Panc1 (cell line): ENCODE measurements at regions not wholly inside any gene's neighbourhood (a gene's known extent, or its start where the extent isn't known, plus 50 kb on each side); places are given as distances from the start of the nearest gene placed in this dataset.

Experiments
- POLR2AphosphoS5 ChIP-seq: IDR thresholded peaks from 2 replicates; pipeline ENCODE4 v1.6.1; 2012; ENCODE audit warnings: mild to moderate bottlenecking, low read depth, low read length, moderate library complexity
- SIN3A ChIP-seq: IDR thresholded peaks from 2 replicates; pipeline ENCODE4 v1.6.1; 2012; ENCODE audit warnings: low read depth, mild to moderate bottlenecking, low read length, moderate library complexity, borderline replicate concordance; ENCODE audit not compliant: insufficient read depth
- TF ChIP-seq, protein P1 (sequence below): fragments of 450-650 bp; IDR thresholded peaks from 2 replicates; pipeline ENCODE4 v1.5.1; 2017; ENCODE audit warnings: mild to moderate bottlenecking
- TF ChIP-seq, protein P2 (sequence below), 2 experiments: IDR thresholded peaks; 2 replicates each; pipeline ENCODE4 v1.6.1; 2011 to 2012; ENCODE audit warnings: low read depth in 2 of 2, control low read depth in 1 of 2, low read length in 1 of 2, mild to moderate bottlenecking in 1 of 2, moderate library complexity in 1 of 2; ENCODE audit not compliant: insufficient read depth in 1 of 2

DNA sequence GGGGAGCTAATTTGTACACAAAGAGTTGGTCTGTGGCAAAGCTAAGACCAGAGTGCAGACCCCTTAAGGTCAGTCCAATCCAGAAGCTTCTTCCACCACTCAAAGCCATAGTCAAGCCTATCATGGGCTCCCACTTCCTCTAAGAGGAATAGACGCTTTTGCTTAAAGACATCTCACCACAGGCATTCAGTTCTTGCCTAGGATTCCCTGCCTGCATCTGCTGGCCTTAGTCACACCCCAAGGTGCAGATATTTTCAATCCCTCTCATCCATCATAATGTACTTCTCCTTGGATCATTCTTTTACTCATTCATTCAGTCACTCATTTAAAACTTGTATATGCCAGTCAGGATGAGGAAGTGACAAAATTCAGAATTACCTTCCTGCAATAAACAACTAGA is 179.6 kb upstream of the STT3B start:
- TF ChIP-seq, protein P1, sequence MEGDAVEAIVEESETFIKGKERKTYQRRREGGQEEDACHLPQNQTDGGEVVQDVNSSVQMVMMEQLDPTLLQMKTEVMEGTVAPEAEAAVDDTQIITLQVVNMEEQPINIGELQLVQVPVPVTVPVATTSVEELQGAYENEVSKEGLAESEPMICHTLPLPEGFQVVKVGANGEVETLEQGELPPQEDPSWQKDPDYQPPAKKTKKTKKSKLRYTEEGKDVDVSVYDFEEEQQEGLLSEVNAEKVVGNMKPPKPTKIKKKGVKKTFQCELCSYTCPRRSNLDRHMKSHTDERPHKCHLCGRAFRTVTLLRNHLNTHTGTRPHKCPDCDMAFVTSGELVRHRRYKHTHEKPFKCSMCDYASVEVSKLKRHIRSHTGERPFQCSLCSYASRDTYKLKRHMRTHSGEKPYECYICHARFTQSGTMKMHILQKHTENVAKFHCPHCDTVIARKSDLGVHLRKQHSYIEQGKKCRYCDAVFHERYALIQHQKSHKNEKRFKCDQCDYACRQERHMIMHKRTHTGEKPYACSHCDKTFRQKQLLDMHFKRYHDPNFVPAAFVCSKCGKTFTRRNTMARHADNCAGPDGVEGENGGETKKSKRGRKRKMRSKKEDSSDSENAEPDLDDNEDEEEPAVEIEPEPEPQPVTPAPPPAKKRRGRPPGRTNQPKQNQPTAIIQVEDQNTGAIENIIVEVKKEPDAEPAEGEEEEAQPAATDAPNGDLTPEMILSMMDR: no peak
- TF ChIP-seq POLR2AphosphoS5 (no peak), SIN3A (no peak)
- TF ChIP-seq, protein P2, sequence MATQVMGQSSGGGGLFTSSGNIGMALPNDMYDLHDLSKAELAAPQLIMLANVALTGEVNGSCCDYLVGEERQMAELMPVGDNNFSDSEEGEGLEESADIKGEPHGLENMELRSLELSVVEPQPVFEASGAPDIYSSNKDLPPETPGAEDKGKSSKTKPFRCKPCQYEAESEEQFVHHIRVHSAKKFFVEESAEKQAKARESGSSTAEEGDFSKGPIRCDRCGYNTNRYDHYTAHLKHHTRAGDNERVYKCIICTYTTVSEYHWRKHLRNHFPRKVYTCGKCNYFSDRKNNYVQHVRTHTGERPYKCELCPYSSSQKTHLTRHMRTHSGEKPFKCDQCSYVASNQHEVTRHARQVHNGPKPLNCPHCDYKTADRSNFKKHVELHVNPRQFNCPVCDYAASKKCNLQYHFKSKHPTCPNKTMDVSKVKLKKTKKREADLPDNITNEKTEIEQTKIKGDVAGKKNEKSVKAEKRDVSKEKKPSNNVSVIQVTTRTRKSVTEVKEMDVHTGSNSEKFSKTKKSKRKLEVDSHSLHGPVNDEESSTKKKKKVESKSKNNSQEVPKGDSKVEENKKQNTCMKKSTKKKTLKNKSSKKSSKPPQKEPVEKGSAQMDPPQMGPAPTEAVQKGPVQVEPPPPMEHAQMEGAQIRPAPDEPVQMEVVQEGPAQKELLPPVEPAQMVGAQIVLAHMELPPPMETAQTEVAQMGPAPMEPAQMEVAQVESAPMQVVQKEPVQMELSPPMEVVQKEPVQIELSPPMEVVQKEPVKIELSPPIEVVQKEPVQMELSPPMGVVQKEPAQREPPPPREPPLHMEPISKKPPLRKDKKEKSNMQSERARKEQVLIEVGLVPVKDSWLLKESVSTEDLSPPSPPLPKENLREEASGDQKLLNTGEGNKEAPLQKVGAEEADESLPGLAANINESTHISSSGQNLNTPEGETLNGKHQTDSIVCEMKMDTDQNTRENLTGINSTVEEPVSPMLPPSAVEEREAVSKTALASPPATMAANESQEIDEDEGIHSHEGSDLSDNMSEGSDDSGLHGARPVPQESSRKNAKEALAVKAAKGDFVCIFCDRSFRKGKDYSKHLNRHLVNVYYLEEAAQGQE (IDR thresholded peaks at IDR 0.05; ENCODE audit: insufficient read depth in 1 of 2, low read depth in 2 of 2, low read length in 1 of 2): no peak
